COLO668 (cell line): ENCODE measurements at regions not wholly inside any gene's neighbourhood (a gene's known extent, or its start where the extent isn't known, plus 50 kb on each side); places are given as distances from the start of the nearest gene placed in this dataset.

Source experiments
- DNase-seq: peaks from one replicate; lab custom pipeline; 2025; ENCODE audit not compliant: unreplicated experiment; lab: John Stamatoyannopoulos, UW

GRCh38 chr9:79284081-79284480, 287.7 kb upstream of the TLE4 start:
- DNase-seq = no peak

- no peak for DNase-seq
These were observed 284.6 kb upstream of the TLE4 start for GRCh38 chr9:79286992-79287707.

DNA sequence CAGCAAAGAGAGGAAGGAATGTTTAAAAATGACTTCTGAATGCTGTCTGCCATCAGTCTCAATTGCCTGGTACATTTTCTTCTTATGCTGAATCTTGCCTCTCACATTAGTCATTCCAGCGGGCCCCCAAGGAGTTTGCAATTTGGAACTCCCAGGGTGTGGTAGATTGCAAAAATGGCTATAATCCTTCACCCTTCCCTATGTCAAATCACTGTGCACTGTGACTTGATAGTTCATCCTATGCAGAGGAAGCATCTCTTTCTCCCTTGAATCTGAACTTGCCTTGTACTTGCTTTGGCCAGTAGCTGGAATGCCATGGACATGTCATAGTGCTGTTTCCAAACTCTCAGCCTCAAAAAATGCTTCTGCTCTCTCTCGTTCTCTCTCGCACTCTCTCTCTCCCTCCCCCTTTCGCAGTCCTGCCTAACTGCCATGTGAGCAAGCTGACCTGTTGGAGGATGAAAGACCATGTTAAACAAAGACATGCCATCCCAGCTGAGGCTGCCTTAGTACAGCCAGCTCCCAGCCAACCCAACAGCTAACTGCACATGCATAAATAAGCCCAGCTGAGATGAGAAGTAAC, 284.0 kb upstream of the TLE4 start:
- DNase-seq = no peak

GRCh38 chr9:79289856-79290255, 281.9 kb upstream of the TLE4 start:
- DNase-seq = no peak

DNA sequence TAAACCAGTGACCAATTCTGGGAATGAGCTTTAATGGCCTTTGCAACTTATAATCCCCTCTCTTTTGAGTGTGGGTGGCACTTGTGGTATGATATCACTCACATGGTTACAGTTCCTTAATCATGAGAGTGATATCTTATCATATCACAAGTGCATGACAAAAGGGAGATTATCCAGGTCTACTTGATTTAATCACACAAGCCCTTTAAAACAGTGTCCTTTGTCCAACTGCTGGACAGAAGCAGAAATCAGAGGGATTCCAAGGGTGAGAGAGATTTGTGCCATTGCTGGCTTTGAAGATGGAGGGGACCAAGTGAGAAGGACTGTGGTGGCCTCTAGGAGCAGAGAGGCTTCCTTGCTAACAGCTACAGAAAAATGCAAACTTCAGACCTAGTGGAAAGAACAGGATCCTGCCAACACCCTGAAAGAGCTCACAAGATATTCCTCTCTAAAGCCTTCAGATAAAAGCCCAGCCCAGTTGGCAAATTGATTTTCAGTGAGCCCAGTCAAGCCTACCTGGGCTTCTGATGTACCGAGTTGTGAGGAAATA, 279.0 kb upstream of the TLE4 start:
- no peak for DNase-seq

DNA sequence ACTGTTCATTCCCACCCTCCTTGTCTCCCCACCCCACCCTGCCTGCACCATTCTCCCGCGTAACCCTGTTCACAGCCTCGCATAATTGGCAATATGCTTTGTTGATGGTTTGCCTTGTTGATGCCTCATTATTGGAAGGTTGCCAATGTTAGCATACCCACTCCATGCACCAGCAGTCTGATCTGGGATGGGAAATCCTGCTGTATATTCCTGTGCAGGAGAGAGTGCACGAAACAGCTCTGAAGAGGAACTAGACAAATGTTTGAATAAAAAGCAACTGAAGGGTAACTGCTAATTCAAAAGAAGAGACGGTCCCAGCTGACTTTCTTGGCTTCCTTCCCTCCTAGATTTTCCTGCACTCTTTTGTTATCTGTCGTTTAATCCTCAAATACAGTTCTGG, 271.7 kb upstream of the TLE4 start:
- peak; percentile 65 for DNase-seq

DNA sequence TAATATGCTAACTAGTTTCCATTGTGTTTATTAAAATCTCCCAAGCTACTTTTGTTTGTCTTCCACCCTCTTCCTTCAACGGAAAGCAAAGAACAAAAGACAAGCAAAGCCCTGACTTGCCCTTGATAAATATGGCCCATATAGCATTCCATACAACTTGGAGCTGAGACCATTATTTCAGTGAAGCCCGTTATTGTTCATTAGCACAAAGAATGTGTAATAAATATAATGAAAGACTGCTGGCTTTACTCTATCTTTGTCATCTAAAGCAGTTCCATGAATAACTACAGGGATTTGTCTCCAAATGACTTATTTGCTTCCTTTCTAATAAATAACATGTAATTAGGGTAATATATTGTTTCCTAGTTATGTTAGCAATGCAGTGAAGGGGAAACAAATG, 270.7 kb upstream of the TLE4 start:
- no peak for DNase-seq

DNA sequence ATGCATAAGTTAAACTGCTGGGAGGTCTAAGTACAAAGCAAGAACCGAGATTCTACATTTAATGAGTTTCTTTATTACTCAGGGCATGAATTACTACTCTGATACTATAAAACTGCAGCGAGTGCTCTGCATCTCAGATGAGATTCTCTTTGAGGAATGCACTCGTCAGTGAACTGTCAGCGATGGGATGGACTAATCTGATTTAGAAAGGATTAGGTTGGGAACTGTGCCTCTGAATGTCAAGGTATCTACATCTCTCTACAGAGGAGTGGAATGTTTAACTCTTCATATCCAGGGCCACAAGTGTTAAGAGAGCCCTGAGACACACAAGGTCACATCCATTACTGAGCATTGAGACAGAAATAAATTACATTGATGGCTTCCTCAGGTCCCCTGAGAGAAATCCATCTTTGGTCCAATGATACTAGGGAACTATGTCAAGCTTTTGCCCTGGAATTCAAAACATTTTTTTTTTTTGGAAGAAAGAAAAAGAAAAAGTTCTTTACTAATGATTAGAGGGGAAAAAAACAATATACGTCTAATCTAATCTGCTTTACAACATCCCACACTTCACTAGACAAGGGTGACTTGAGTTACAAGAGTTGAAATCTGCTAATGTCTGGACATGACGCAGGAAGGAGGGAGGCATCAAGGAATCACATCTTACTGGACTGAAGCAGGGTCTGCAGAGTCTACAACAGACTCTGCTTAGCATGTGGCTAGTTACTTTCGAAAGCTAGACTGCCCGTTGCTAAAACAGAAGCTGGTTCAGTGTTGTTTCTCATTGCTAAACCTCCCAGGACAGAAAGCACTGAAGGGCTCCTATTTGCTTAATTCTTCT, 270.0 kb upstream of the TLE4 start:
- DNase-seq = no peak

DNA sequence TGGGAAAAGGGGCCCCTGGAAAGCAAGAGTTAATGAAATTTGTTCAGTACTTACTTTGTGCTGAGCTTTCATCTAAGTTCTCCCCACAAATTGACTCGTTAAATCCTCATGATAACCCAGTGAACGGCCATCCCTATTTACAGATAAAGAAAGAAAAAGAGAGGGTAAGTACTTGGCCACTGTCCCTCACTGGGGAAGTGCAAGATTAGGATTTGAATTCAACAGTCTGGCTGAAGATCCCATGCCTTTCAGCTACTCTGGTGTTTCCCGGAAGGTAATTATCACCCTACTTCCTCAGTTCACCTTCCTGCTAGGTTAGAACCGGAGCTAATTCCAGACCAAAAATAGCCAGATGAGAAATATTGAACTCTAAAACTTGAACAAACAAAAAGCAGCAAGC, 269.2 kb upstream of the TLE4 start:
- no peak for DNase-seq

- DNase-seq = no peak
These were observed 263.8 kb upstream of the TLE4 start for GRCh38 chr9:79308012-79308411.

GRCh38 chr9:79312686-79313421, 258.9 kb upstream of the TLE4 start:
- DNase-seq = no peak

DNA sequence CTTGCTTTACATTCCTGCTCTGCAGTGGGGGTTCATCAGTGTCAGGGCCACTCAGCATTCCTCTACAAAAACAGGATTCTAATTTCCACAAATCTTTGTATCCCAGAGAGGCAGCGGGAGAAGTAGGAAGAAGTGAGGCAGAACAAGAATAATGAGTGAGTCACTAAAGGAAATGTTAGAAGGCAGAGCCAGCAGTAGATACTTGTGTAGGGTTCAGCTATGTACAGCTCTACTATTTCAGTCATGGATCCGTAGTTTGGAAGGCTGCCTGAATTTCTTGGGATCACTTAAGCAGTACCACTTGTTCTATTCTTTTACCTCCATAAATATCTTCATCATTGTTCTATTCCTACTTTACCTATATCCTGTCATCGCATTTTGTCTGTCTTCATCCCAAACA, 246.3 kb upstream of the TLE4 start:
- no peak for DNase-seq

DNA sequence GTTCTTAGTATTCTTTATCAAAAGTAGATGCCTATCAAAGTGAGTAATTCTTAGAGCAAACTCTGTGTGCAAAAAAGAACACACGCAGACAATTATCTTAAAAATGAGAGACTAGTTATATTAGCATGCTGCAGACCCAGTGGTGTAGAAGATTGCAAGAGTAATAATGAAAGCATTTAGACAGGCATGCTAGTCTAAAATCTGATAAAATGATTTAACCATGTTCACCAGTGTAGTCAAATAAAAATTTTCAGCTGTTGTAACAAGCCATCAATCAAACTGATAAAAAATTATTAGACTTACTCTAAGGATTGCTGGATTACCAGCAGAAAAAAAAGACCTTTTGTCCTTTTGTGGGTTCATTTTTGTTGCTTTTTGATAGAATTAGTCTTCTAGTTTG, 241.9 kb upstream of the TLE4 start:
- DNase-seq = no peak

DNA sequence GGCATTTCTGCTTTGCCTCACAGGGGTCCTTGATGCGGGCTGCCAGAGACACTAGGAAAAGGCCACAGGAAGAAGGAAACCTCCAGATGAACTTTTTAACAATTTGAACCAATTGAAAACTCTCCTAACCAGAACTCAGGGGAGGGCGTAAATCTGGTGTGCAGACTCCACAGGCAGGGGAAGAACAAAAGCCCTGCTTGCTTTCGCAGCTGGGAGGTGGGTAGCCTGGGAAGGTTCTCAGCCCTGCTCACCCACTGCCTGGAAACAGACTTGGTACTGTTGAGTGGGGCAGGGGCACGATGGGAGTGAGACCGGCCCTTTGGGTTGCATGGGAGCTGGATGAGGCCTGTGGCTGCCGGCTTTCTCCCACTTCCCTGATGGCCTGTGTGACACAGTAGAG, 237.8 kb upstream of the TLE4 start:
- DNase-seq = no peak

GRCh38 chr9:79334711-79335110, 237.1 kb upstream of the TLE4 start:
- no peak for DNase-seq

- no peak for DNase-seq
These were observed 235.8 kb upstream of the TLE4 start for GRCh38 chr9:79335987-79336386.

GRCh38 chr9:79341561-79341960, 230.2 kb upstream of the TLE4 start:
- DNase-seq = no peak

DNA sequence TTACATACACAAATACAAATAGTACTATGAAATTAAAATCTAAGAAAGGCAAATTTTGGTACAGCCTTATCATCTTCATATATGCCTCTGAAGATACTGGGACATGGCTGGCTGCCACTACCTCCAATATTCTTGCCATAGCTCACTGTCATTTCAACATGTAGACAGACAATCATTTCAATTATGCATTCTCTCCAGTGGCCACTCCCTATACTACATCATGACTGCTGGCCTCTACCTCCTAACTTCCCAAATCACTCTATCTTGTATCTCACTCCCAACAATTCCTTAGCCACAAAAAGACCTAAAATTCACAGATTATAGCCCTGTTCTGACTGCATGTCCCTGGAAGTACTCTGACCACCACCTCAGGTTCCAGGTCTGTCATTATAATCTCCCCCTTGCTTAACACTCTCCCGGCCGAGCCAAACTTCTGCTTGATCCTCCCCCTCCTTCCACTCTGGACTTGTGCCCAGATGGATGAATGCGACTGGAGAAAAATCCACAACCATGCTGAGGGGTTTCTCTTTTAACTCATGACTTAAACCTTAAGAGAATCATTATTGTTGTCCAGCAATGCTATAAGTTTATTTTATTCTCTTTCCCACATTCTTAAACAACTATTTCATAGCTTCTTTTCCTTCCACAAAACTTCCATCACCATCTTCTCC, 225.3 kb upstream of the TLE4 start:
- DNase-seq = no peak

DNA sequence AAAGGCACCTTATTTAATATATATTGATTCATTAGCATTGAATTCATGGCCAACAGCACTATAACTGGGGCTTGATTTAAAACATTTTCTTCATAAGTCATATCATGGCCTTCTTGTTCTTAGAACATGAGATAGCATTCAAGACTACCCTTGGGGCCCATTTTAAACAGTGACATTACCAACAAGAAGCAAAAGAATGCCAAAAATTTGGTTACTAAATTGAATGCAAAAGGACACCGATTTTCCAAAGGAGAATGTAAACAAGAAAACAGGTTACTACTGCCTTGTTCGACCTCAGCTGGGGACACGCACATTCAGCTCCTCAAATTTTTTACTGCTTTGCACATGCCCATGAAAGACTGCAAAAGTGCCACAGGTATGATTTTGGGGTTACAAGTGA, 219.4 kb upstream of the TLE4 start:
- DNase-seq = no peak

DNA sequence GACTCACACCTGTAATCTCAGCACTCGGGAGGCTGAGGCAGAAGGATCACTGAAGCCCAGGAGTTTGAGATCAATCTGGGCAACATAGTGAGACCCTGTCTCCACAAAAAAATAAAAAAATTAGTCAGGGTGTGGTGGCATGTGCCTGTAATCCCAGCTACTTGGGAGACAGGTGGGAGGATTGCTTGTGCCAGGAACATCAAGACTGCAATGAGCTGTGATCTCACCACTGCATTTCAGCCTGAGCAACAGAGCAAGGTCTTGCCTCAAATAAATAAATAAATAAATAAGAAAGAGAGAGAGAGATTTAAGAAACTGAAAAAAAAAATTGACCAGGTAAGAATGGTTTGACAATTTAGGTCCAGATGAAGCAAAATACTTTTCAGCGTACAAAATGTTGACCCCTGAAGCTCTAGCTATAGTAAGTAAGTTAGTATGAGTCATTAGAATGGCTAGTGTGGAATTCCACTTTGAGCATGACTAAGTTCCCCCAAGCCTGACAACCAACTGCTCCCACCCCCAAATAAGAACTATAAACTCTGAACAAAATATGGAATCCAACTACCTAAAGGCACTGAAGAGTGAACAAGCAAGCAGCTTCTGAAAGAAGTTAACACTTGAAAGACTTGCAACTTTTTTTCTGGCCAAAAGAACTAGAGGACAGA, 217.8 kb upstream of the TLE4 start:
- DNase-seq = no peak
